Fibroblast of mammary gland (primary cell): ENCODE measurements at regions not wholly inside any gene's neighbourhood (a gene's known extent, or its start where the extent isn't known, plus 50 kb on each side); places are given as distances from the start of the nearest gene placed in this dataset.
"Not testable (repeated sequence)": the region's sequence is repeated elsewhere in the genome, so short reads cannot be mapped to it uniquely, and the experiment has no call there.

Experiments used
- DNase-seq: peaks from one replicate; pipeline ENCODE4 v3.0.0-alpha.2; 2010; ENCODE audit warnings: low read depth
- H3K4me3 ChIP-seq: 2 replicates; pipeline ENCODE4 v1.5.1; 2011; ENCODE audit warnings: low read depth, mild to moderate bottlenecking, low read length, moderate library complexity; ENCODE audit not compliant: control insufficient read depth
- CTCF ChIP-seq: conservative IDR thresholded peaks from 2 replicates; pipeline ENCODE4 v1.5.1; 2011; ENCODE audit warnings: low read depth, low read length, inconsistent platforms; ENCODE audit not compliant: control insufficient read depth, insufficient read depth

GRCh38 chr15:96160800-96161199 is 169.7 kb upstream of the NR2F2 start:
- DNase-seq, result no peak
- H3K4me3 ChIP-seq, result no peak overlapping the region
- no peak for TF ChIP-seq CTCF

DNA sequence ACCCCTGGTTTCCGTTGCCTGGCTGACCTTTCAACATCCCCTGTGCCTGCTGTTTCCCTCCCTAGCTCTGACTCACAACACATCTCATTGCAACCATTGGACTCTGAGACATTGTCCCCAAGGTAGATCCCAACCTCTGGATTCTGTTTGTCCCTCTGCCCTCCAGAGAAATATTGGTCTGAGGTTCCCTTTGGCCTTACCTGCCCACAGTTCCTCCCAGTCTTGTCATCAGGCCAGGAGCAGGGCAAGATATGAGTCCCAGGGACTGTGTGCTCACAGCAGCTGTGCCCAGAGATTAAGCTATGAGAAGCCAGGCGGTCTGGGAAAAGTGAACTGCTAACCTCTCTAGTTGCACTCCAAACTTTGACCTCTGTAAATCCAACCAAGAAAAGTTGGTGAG is 168.2 kb upstream of the NR2F2 start:
- no peak for DNase-seq
- H3K4me3 ChIP-seq, result no peak overlapping the region
- no peak for TF ChIP-seq CTCF

- H3K4me3 ChIP-seq, result no peak overlapping the region
- TF ChIP-seq CTCF, result no peak
- DNase-seq, result no peak
These were observed 165.4 kb upstream of the NR2F2 start for GRCh38 chr15:96165081-96165480.

DNA sequence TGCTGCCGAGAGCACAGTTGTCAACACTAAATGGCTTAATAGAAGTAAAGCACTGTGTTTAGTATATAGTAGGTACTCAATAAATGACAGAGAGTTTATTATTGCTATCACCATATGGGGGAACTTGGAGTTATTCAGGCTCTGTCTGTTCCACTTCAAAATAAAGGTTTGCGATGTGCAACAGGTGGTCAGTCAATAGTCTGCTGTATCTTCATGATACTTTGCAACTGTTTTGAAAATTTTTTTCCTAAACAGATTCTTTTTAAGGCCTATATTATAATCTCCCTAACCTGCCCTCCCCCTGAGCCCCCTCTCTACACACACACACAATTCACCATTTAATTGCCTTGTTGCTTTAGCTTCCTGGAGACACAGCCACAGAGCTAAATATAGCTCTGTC is 164.7 kb upstream of the NR2F2 start:
- DNase-seq, result no peak
- H3K4me3 ChIP-seq, result no peak overlapping the region
- no peak for TF ChIP-seq CTCF

- TF ChIP-seq CTCF, result no peak
- no peak for DNase-seq
- no peak overlapping the region for H3K4me3 ChIP-seq
These were observed 164.0 kb upstream of the NR2F2 start for GRCh38 chr15:96166223-96167200.

- DNase-seq, H3K4me3 ChIP-seq: not testable (repeated sequence)
These were observed 159.9 kb upstream of the NR2F2 start for GRCh38 chr15:96170616-96170978.

DNA sequence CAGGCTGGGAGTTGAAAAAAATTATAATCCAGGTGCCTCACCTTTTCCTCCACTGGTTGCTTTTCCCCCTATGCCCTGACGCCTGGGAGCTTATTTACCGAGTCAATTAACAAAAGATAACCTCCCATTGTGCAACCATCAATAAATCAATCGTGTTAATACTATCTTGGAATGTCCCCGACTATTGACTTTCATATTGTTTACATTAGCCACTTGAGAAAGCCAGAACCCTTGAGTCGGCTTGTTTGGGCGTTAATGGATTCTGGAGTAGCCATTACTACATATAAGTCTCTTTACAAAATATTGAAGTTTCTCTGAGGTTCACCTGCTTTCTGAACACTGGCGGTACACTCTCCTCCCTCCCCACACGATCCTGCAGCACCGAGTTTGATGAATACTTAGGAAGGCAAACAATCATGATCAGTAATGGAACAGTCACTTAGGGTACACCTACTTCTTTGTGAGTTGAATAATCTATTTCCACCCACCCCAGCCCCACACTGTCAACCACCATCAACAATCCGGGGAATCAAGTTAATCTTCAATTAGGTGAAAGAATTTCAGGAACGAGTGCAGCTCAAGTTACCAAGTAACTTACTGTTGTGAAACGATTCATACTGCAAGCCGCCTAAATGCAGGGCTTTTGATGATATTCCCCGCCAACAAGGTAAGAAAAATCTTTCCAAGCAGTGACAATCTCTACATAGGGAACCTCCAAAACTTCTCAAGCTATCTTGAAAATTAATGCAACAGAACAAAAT is 159.3 kb upstream of the NR2F2 start:
- no peak overlapping the region for H3K4me3 ChIP-seq
- TF ChIP-seq CTCF, result no peak

More for the DNA sequence above, 159.3 kb upstream of the NR2F2 start:
- no peak for DNase-seq
